Type B pancreatic cell (in vitro differentiated cells): ENCODE measurements at regions not wholly inside any gene's neighbourhood (a gene's known extent, or its start where the extent isn't known, plus 50 kb on each side); places are given as distances from the start of the nearest gene placed in this dataset.
"Not testable (repeated sequence)": the region's sequence is repeated elsewhere in the genome, so short reads cannot be mapped to it uniquely, and the experiment has no call there.

Experiments used
- DNase-seq: peaks from one replicate; pipeline ENCODE4 v3.0.0; 2021; ENCODE audit warnings: mixed read lengths; ENCODE audit not compliant: unreplicated experiment; ENCODE audit errors: extremely low spot score
- H3K27ac Mint-ChIP-seq: 2 replicates; pipeline ENCODE4 v1.8.0; 2021; ENCODE audit warnings: mild to moderate bottlenecking, mixed read lengths
- H3K27me3 Mint-ChIP-seq: 2 replicates; pipeline ENCODE4 v1.8.0; 2021; ENCODE audit warnings: mixed read lengths
- H3K36me3 Mint-ChIP-seq: 2 replicates; pipeline ENCODE4 v1.8.0; 2021; ENCODE audit warnings: mixed read lengths
- H3K4me1 Mint-ChIP-seq: one replicate; pipeline ENCODE4 v1.8.0; 2021; ENCODE audit warnings: mixed read lengths; ENCODE audit not compliant: unreplicated experiment
- H3K4me3 Mint-ChIP-seq: 2 replicates; pipeline ENCODE4 v1.8.0; 2021; ENCODE audit warnings: mild to moderate bottlenecking, mixed read lengths
- H3K9me3 Mint-ChIP-seq: 2 replicates; pipeline ENCODE4 v1.8.0; 2021; ENCODE audit warnings: mixed read lengths
- CTCF ChIP-seq: fragments of 200-600 bp; sonication (generic); conservative IDR thresholded peaks from 2 replicates; pipeline ENCODE4 v1.5.0; 2021; ENCODE audit warnings: antibody characterized with exemption, mild to moderate bottlenecking

- not testable (repeated sequence) for H3K27me3 Mint-ChIP-seq, H3K4me1 Mint-ChIP-seq, H3K36me3 Mint-ChIP-seq, H3K9me3 Mint-ChIP-seq, DNase-seq, H3K4me3 Mint-ChIP-seq
- peak overlapping the region; percentile 6 for H3K27ac Mint-ChIP-seq
Measured at GRCh38 chr17:16859515-16859914, 112.4 kb downstream of the TNFRSF13B start.

DNA sequence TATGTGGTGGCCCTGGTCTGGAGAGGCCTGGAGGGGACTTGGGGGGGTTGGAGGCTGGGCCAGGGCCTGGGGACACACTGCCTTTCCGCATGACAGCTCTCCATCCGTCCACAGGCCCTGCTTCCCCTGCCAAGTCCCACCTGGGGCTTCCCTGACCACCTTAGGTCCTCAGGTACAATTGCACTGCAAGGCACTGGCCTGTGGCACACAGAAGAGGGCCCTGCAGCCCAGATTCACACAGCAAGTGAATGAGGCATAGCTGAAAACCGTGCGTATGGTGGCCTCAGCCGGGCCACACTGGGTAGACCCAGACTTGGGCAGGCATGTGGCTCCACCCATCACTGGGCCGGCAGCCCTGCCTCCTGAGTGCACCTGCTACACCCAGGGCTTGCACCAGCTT is 114.2 kb downstream of the TNFRSF13B start:
- H3K4me3 Mint-ChIP-seq, DNase-seq, H3K27ac Mint-ChIP-seq, H3K4me1 Mint-ChIP-seq, H3K36me3 Mint-ChIP-seq, H3K9me3 Mint-ChIP-seq, H3K27me3 Mint-ChIP-seq: not testable (repeated sequence)

GRCh38 chr17:16856846-16857245 is 115.1 kb downstream of the TNFRSF13B start:
- H3K27me3 Mint-ChIP-seq, DNase-seq, H3K27ac Mint-ChIP-seq, H3K4me3 Mint-ChIP-seq, H3K9me3 Mint-ChIP-seq, H3K4me1 Mint-ChIP-seq, H3K36me3 Mint-ChIP-seq: not testable (repeated sequence)

GRCh38 chr17:16856171-16856570 is 115.7 kb downstream of the TNFRSF13B start:
- not testable (repeated sequence) for H3K4me3 Mint-ChIP-seq, H3K9me3 Mint-ChIP-seq

GRCh38 chr17:16854636-16855035 is 117.3 kb downstream of the TNFRSF13B start:
- not testable (repeated sequence) for H3K27me3 Mint-ChIP-seq, H3K4me3 Mint-ChIP-seq, H3K4me1 Mint-ChIP-seq, H3K36me3 Mint-ChIP-seq, H3K9me3 Mint-ChIP-seq, DNase-seq, H3K27ac Mint-ChIP-seq

More at GRCh38 chr17:16856171-16856570, 115.7 kb downstream of the TNFRSF13B start:
- peak overlapping the region; percentile 39 for H3K27ac Mint-ChIP-seq
- not testable (repeated sequence) for H3K4me1 Mint-ChIP-seq, H3K36me3 Mint-ChIP-seq, H3K27me3 Mint-ChIP-seq, DNase-seq

GRCh38 chr17:16853661-16854320 is 118.1 kb downstream of the TNFRSF13B start:
- H3K4me3 Mint-ChIP-seq, result no peak overlapping the region

DNA sequence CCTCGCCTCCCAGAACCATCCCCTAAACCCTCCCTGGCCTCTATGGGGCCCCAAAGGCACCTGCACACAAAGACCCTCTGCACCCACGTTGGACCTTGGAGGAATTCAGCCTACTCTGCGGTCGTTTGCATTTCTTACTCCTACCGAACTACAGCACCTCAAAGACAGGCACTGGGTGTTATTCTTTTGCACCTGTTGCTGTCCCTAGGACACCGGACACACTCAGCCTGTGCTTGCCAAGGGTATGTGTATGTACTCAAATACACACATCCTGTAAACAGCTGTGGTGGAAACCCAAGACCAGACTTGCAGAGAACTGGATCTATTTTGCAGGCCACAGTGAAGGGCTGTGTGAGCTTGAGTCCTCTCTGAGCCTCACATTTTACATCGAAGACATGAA is 122.1 kb downstream of the TNFRSF13B start:
- not testable (repeated sequence) for DNase-seq, H3K9me3 Mint-ChIP-seq, H3K4me1 Mint-ChIP-seq, H3K36me3 Mint-ChIP-seq, H3K27ac Mint-ChIP-seq, H3K4me3 Mint-ChIP-seq, H3K27me3 Mint-ChIP-seq

More at GRCh38 chr17:16853661-16854320, 118.1 kb downstream of the TNFRSF13B start:
- Mint-ChIP-seq H3K36me3 (no peaks in the 10 kb centered on the region), H3K4me1 (no peaks in the 10 kb centered on the region), H3K27ac (no peak overlapping the region), H3K27me3 (no peaks in the 10 kb centered on the region), H3K9me3 (no peaks in the 10 kb centered on the region)
- TF ChIP-seq CTCF, result no peak
- no peak for DNase-seq

DNA sequence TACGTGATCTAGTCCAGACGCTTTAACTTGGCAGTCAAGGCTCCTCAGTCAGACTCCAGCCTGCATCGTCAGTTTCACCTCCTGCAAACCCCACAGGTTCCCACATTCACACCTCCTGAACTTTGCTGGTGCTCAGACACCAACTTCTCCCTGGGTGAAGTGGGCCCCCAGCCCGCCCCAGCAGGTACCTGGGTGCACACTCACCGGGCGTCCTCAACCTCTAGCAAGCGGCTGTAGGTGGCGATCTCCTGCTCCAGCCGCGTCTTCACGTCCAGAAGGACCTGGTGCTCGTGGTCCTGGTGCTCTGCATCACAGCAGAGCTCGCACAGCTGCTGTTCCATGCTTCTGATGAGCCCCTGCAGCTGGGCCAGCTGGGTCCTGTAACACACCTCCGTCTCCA is 122.9 kb downstream of the TNFRSF13B start:
- not testable (repeated sequence) for H3K4me1 Mint-ChIP-seq, H3K9me3 Mint-ChIP-seq, H3K36me3 Mint-ChIP-seq, H3K27ac Mint-ChIP-seq, H3K27me3 Mint-ChIP-seq, H3K4me3 Mint-ChIP-seq, DNase-seq

DNA sequence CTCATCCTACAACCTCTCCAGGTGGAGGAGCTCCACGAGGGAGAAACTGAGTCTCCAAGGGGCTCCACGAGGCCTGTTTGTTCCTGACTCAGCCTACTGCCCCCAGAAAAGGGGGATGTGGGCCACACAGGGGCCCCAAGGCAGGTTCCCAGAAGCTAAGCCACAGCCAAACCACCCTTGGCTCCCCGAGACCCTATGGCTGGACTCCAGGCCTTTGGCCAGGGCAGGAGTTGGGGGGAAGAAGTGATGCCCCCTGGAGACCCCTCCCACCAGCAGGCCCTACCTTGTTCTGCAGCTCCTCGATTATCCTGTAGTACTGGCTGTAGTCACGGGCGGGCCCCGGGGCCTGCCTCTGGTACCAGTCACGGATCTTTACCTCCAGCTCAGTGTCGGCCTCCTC is 126.8 kb downstream of the TNFRSF13B start:
- not testable (repeated sequence) for H3K9me3 Mint-ChIP-seq, H3K4me3 Mint-ChIP-seq, H3K36me3 Mint-ChIP-seq, H3K27ac Mint-ChIP-seq, H3K4me1 Mint-ChIP-seq, H3K27me3 Mint-ChIP-seq, DNase-seq

GRCh38 chr17:16844669-16845068 is 127.2 kb downstream of the TNFRSF13B start:
- not testable (repeated sequence) for H3K27ac Mint-ChIP-seq, DNase-seq

GRCh38 chr17:16843511-16843910 is 128.4 kb downstream of the TNFRSF13B start:
- H3K9me3 Mint-ChIP-seq, H3K4me1 Mint-ChIP-seq, H3K27me3 Mint-ChIP-seq, H3K4me3 Mint-ChIP-seq, DNase-seq, H3K27ac Mint-ChIP-seq, H3K36me3 Mint-ChIP-seq: not testable (repeated sequence)

More at GRCh38 chr17:16844669-16845068, 127.2 kb downstream of the TNFRSF13B start:
- H3K27me3 Mint-ChIP-seq, H3K4me1 Mint-ChIP-seq, H3K9me3 Mint-ChIP-seq, H3K4me3 Mint-ChIP-seq, H3K36me3 Mint-ChIP-seq: not testable (repeated sequence)

DNA sequence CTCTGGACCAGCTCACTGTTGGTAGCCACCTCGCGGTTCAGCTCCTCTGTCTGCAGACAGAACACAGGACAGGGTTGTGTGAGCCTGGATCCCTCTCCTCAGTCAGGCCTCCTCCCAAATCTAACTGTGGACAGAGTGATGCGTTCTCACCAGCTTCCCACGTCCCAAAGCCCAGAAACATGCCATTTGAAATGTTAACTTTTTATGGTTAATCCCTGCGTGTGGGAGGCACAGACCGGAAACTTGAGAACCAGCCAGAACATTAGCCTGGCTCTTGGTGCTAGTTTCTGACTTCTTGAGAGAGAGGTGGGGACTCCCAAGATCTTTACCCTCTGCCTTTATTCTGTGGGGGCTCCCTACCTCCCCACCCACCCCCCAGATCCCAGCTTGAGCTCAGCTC is 129.6 kb downstream of the TNFRSF13B start:
- not testable (repeated sequence) for H3K4me1 Mint-ChIP-seq, H3K4me3 Mint-ChIP-seq, DNase-seq

GRCh38 chr17:16841896-16842295 is 130.0 kb downstream of the TNFRSF13B start:
- H3K27me3 Mint-ChIP-seq, H3K27ac Mint-ChIP-seq, H3K9me3 Mint-ChIP-seq, H3K36me3 Mint-ChIP-seq, DNase-seq, H3K4me1 Mint-ChIP-seq, H3K4me3 Mint-ChIP-seq: not testable (repeated sequence)

More for the DNA sequence above, 129.6 kb downstream of the TNFRSF13B start:
- H3K27me3 Mint-ChIP-seq, H3K27ac Mint-ChIP-seq, H3K9me3 Mint-ChIP-seq, H3K36me3 Mint-ChIP-seq: not testable (repeated sequence)

- H3K27ac Mint-ChIP-seq, H3K4me1 Mint-ChIP-seq, H3K4me3 Mint-ChIP-seq: not testable (repeated sequence)
Measured at GRCh38 chr17:16840219-16840618, 131.7 kb downstream of the TNFRSF13B start.

More at GRCh38 chr17:16840219-16840618, 131.7 kb downstream of the TNFRSF13B start:
- H3K9me3 Mint-ChIP-seq, DNase-seq, H3K36me3 Mint-ChIP-seq, H3K27me3 Mint-ChIP-seq: not testable (repeated sequence)
